Fibroblast of skin of right quadriceps (primary cell): ENCODE measurements at regions not wholly inside any gene's neighbourhood (a gene's known extent, or its start where the extent isn't known, plus 50 kb on each side); places are given as distances from the start of the nearest gene placed in this dataset.
"Not testable (repeated sequence)": the region's sequence is repeated elsewhere in the genome, so short reads cannot be mapped to it uniquely, and the experiment has no call there.

ENCODE experiments used
- DNase-seq: peaks from one replicate; pipeline ENCODE4 v3.0.0-alpha.2; 2013

DNA sequence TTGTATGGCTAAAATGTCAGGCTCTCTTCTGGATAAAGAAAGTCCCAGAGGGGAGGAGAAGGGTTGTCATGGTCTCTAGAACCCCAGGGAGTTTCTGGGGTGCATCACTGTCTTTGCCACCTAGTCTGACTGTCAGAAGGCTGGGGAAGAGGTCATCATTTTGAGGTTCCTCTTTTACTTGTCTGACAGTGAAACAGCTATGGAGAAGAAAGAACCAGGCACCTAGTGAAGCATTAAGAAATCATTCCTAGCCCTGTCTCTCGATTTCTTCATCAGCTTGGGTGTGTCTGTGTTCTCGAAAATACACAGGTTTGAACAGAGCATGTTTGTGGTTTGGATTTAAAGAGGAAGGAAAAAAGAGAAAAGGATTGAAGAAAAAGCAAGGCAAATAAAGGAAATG, 158.7 kb upstream of the LRIG3 start:
- DNase-seq: no peak

GRCh38 chr12:59077575-59078426, 157.5 kb upstream of the LRIG3 start:
- DNase-seq: no peak

GRCh38 chr12:59077153-59077552, 156.8 kb upstream of the LRIG3 start:
- no peak for DNase-seq

GRCh38 chr12:59076622-59077021, 156.3 kb upstream of the LRIG3 start:
- DNase-seq: no peak

DNA sequence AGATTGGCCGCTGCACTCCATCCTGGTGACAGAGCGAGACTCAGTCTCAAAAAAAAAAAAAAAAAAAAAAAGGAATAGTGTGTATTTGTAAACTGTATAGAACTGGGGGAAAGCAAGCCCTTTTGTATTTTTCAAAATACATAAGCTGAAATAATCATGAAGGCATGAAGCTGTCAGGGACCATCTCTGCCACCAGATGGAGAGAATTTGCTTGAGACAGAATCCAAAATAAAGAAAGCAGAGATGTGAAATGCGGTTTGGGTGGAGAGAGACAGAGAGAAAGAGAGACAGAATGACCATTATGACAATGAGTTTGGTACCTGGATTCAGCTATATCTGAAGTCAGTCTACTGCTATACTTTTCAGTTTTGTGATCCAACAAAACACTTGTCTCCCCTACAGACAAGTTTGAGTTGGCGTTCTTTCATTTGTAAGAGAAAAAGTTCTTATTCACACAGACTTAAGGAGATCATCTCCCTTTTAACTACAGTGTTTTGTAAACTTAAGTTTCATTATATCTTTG, 155.7 kb upstream of the LRIG3 start:
- DNase-seq: no peak

GRCh38 chr12:59075141-59075540, 154.8 kb upstream of the LRIG3 start:
- DNase-seq: no peak

GRCh38 chr12:59070322-59070933, 150.1 kb upstream of the LRIG3 start:
- DNase-seq: no peak

DNA sequence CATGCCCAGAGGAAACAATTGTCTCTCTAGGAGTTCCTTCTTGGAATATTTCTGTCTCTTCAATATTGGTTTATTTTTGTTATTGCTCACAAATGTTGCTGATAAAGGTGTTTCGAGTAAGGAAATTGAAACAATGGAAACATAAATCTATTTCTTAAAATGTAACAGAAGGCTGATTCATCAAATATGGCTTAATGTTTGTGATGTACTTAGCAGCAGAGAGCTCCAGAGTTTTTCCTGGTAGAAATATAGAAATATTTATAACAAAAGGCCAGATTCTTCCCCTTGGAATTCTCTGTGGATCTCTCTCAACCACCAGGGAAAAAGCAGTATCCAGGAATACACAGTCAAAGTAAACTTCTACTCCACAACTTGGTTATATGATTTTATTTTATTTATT, 149.2 kb upstream of the LRIG3 start:
- no peak for DNase-seq

GRCh38 chr12:59068436-59068835, 148.1 kb upstream of the LRIG3 start:
- DNase-seq: no peak

DNA sequence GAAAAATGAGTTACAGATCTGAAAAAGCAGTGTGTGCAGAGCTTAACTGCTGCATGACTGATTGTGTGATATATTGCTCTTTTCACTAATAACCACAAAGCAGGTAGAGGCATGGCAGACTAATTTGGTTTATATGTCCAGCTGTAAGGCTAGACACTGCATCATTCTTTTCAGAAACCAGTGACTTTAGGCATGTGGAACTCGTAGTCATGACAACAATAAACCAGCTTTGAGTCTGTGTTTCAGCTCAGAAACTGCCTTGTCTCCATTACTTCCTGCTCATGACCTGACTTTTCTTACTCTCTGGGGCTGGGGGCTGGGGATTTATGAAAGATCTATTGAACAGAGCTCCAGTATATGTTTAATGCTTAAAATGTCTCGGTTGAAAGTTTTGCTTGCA, 146.8 kb upstream of the LRIG3 start:
- DNase-seq: peak; percentile 76

- no peak for DNase-seq
Observed at GRCh38 chr12:59066445-59066844, 146.1 kb upstream of the LRIG3 start.

DNA sequence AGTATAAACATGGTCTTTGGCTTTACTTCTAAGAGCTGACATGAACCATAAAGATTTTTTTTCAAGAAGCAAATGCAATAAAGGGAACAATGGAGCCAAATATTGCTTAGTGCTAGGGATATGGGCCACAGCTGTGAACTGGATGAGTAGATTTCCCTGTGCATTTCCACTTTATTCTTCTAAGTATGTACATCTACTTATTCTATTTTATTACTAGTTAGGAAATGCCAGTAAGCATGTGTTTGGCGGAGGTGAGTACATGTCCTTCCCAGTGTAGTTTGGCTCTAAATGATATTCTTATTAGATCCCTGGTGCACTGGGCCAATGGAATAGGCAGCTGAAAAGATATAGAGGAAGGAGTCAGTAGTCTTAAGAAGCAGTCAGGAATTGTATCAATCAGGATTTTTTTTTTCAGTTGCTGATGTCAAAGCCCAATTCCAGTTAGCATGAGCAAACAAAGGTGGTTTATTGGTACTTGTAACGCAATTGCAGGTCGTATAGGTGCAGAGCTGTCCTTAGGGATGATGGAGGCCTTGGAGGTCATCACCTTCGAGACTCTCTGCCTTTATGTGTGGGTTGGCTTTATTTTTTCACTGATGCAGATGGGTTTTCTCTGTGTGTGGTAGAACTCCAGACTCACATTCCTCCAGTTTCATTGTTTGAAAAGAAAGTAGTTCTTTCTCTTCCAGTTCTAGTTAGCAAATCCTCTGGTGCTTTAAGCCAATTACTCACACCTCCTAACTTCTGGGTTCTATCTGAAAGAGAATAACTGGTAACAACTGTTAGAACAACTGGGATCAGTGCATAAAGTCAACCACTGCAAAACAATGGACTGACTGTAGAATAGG, 139.0 kb upstream of the LRIG3 start:
- no peak for DNase-seq

DNA sequence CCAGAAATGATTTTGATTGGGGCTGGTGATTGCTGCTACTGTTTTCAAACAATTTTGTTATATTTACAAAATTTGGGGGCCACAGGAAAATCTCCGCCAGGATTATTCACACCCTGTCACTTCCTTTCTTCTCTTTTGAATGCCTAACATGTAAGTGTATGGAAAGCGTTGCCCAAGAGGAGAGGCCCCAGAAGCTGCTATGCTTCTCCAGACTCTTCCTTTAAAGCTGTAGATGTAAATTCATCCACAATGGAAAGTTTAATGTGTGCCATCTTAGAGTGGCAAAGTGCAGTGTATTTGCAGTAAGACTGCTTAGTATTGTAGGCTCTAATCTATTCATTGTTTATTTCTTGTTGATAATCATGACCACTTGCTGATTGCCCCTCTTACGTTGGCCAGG, 136.7 kb upstream of the LRIG3 start:
- no peak for DNase-seq

DNA sequence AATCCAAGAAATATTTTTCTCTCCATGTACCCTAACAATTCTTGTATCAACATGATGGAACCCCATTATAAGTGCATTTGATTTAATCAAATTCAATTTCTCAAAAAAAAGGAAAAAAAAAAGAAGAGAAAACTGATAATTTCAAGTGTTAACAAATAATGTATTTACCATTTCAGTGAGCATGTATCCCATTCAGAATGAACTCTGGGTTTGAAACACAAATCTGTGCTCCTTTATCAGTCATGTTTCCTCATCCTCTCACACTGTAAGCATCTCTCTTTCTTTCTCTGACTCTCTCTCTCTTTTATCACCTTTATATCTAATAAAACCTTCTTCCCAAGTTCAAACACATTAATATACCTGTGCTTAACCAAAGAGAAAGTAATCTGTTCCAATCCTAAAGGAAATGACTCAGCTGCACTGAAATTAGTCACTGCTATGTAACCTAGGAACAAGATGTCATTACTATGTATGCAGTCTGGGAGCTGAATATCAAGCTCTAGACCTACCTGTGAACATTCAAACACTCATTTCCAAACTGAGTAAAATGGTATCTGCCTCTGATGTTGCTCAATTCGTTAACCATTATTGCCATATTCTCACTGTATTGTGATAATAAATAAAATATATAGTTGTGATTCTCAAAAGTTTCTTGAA, 135.0 kb upstream of the LRIG3 start:
- DNase-seq: peak; percentile 59

DNA sequence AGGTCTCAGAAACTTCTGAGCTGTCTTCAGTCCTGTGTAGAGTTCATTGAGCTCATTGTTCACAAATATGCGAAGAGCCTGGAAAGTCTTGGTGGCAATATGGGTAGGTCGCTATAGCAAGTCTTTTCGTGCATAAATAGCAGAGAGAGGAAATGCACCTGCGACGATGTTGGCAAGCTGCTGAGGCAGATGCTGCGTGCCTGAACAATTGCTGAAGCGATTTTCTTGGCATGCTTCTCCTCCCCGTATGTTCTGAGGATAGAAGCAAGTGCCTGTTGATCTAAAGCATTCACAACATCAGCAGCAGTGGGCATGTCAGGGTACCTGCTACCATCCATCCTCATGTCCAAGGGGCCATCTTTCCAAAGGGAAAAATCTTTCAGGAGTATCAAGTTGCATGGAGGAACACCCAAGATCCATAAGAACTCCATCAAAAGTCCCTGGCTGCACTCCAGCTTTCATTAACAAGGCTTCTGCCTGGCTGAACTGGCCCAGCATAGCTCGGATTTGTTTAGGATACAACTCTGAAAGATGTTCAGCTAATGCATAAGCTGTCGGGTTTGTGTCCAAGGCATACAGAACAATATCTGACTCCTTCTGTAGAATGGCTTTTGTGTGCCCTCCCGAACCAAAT, 133.1 kb upstream of the LRIG3 start:
- not testable (repeated sequence) for DNase-seq

GRCh38 chr12:59046763-59047534, 126.6 kb upstream of the LRIG3 start:
- no peak for DNase-seq

DNA sequence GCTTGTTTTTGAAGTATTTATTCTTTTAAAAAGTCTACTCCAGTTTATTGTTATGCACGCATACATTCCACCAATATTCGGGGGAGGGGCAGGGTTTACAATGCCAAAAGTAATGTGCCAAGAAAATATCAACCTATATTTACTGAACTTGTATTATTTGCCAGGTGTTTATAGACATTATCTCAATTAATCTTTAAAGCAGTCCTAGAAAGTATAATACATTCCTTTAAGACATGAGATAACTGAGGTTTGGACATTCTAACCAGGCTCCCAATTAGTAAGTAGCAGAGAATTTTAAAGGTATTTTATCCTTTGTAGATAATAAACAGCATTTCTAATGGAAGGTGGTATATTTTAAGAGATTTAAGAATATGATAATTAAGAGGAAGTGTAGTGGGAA, 124.5 kb upstream of the LRIG3 start:
- DNase-seq: no peak

GRCh38 chr12:59041241-59042121, 121.2 kb upstream of the LRIG3 start:
- peak; percentile 97 for DNase-seq

DNA sequence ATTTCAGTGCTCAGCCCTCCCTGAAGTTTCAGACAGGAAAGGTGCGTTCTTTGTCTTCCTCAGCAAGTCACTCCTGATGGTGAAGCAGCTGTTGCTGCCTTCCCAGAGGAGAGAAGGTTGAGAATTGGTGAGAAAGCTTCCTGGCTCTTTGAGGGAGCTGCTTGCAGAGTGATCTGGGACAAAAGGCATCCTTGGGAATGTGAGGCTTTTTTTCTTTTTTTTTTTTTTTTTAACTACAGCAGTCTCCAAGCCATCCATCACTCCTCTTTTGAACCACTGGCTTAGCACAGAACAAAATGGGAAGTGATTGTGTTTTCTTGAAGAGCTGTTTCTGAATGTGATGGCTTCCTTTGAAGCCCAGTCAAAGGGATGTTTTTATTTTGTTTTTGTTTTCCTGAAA, 120.4 kb upstream of the LRIG3 start:
- DNase-seq: peak; percentile 91

DNA sequence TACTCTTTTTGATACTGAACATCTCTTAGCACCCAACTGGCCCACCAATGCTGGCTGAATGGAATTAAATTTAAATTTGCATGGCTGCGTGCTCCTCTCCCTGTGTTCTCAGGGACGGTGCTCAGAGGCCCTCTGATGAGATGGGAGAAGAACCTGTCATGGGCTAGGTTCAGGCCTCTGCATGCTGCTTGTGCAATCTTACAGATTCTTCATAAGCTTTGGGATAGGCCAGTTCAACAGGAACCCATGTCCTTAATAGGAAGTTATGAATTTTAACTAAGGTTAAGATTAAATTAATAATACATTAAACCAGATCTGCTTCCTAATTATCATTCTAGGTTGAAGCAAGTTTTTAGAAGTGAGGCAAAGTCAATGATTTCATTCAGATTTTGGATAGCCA, 119.7 kb upstream of the LRIG3 start:
- DNase-seq: no peak

- no peak for DNase-seq
Observed at GRCh38 chr12:59039005-59039404, 118.7 kb upstream of the LRIG3 start.
